Gastroesophageal sphincter (tissue), 3 donors: ENCODE measurements at regions not wholly inside any gene's neighbourhood (a gene's known extent, or its start where the extent isn't known, plus 50 kb on each side); places are given as distances from the start of the nearest gene placed in this dataset.

Experiments used
- POLR2A ChIP-seq, 2 donors: fragments of 450-650 bp; IDR thresholded peaks; one replicate each; pipeline ENCODE4 v1.6.1; 2017; ENCODE audit warnings: antibody characterized with exemption in 2 of 2, mild to moderate bottlenecking in 2 of 2, moderate library complexity in 1 of 2
- POLR2AphosphoS5 ChIP-seq: sonication (generic); formaldehyde crosslinking; IDR thresholded peaks from one replicate; pipeline ENCODE4 v1.6.1; 2017; ENCODE audit warnings: antibody characterized with exemption
- TF ChIP-seq, protein P1 (sequence below), 4 experiments: fragments of 200-600 bp in 2 of 4; fragments of 450-650 bp in 2 of 4; sonication (generic) in 1 of 4; IDR thresholded peaks; one replicate each; pipeline ENCODE4 v1.5.1; 2017 to 2019; ENCODE audit warnings: antibody characterized with exemption in 4 of 4, mild to moderate bottlenecking in 2 of 4, moderate library complexity in 2 of 4

DNA sequence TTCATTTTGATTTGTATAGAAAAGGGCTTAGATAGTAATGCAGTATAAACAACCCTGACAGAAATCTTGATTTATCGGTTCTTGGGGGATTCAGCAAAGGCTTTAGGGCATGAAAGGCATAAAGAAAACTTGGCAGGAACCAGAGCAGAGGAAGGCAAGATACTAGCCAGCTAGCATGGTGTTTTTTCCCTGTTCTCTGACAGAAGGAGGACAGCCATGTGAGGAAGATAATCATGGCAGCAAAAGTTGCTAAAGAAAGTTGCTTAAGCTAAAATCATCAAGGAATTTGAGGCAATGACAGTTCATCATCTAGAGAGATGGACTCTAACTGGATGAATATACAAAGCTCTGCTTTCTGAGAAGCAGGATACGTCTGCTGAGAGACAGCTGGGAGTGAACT lies 294.1 kb downstream of the KCNRG start:
- no peak for TF ChIP-seq POLR2A (IDR thresholded peaks at IDR 0.05)
- TF ChIP-seq, protein P1, sequence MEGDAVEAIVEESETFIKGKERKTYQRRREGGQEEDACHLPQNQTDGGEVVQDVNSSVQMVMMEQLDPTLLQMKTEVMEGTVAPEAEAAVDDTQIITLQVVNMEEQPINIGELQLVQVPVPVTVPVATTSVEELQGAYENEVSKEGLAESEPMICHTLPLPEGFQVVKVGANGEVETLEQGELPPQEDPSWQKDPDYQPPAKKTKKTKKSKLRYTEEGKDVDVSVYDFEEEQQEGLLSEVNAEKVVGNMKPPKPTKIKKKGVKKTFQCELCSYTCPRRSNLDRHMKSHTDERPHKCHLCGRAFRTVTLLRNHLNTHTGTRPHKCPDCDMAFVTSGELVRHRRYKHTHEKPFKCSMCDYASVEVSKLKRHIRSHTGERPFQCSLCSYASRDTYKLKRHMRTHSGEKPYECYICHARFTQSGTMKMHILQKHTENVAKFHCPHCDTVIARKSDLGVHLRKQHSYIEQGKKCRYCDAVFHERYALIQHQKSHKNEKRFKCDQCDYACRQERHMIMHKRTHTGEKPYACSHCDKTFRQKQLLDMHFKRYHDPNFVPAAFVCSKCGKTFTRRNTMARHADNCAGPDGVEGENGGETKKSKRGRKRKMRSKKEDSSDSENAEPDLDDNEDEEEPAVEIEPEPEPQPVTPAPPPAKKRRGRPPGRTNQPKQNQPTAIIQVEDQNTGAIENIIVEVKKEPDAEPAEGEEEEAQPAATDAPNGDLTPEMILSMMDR (IDR thresholded peaks at IDR 0.05) = no peak
- no peak for TF ChIP-seq POLR2AphosphoS5
